ENCODE measurements at regions not wholly inside any gene's neighbourhood (a gene's known extent, or its start where the extent isn't known, plus 50 kb on each side); places are given as distances from the start of the nearest gene placed in this dataset.
"Not testable (repeated sequence)": the region's sequence is repeated elsewhere in the genome, so short reads cannot be mapped to it uniquely, and the experiment has no call there.

- not testable (repeated sequence) for TF ChIP-seq ZNF10, CTCF, ZNF133, ZBTB21, ZNF423, ZNF488, PRDM6, REST, ZNF585B, ZNF768 (tag by site-specific recombination; IDR thresholded peaks at IDR 0.05)
- TF ChIP-seq, protein P1, sequence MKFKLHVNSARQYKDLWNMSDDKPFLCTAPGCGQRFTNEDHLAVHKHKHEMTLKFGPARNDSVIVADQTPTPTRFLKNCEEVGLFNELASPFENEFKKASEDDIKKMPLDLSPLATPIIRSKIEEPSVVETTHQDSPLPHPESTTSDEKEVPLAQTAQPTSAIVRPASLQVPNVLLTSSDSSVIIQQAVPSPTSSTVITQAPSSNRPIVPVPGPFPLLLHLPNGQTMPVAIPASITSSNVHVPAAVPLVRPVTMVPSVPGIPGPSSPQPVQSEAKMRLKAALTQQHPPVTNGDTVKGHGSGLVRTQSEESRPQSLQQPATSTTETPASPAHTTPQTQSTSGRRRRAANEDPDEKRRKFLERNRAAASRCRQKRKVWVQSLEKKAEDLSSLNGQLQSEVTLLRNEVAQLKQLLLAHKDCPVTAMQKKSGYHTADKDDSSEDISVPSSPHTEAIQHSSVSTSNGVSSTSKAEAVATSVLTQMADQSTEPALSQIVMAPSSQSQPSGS (tag by site-specific recombination; IDR thresholded peaks at IDR 0.05; ENCODE audit: low read depth) = not testable (repeated sequence)
These were observed 81.4 kb upstream of the CRYM start for GRCh38 chr16:21359513-21359912.

Data from HEK293 (cell line).